ENCODE measurements at regions not wholly inside any gene's neighbourhood (a gene's known extent, or its start where the extent isn't known, plus 50 kb on each side); places are given as distances from the start of the nearest gene placed in this dataset.

GRCh38 chr15:53830707-53831386, 71.4 kb upstream of the WDR72 start:
- H3K9me3 ChIP-seq (ENCODE audit: control insufficient read depth, low read length): no peaks in the 10 kb centered on the region
- no peaks in the 10 kb centered on the region for H3K27me3 ChIP-seq (ENCODE audit: control insufficient read depth in 1 of 2, insufficient read depth in 1 of 2, low read length in 2 of 2)
- no peak overlapping the region for H4K8ac ChIP-seq (ENCODE audit: low read length)
- no peak overlapping the region for H2BK12ac ChIP-seq (ENCODE audit: low read length in 2 of 2)
- H3K4me3 ChIP-seq (ENCODE audit: insufficient read depth in 1 of 2, low read depth in 1 of 2, low read length in 2 of 2): no peak overlapping the region
- WGBS: 78% methylated on average over 15 of the region's 17 CpGs
- DNase-seq: no peak
- H2AK5ac ChIP-seq (ENCODE audit: low read length, severe bottlenecking): no peak overlapping the region
- H3K4ac ChIP-seq (ENCODE audit: low read depth in 1 of 2, low read length in 2 of 2): no peak overlapping the region
- H2BK15ac ChIP-seq (ENCODE audit: low read depth, poor library complexity, severe bottlenecking): no peak overlapping the region
- no peak overlapping the region for H4K91ac ChIP-seq (ENCODE audit: low read length)
- no peak overlapping the region for H3K18ac ChIP-seq (ENCODE audit: low read depth in 1 of 2, low read length in 2 of 2)
- H3K79me1 ChIP-seq (replicated peaks; ENCODE audit: low read length, poor library complexity, severe bottlenecking): no peaks in the 10 kb centered on the region
- H3K9ac ChIP-seq (ENCODE audit: low read length): no peak overlapping the region
- peak overlapping the region; percentile 60 for H2BK5ac ChIP-seq (ENCODE audit: low read depth, low read length, poor library complexity, severe bottlenecking)
- no peaks in the 10 kb centered on the region for H3K36me3 ChIP-seq (ENCODE audit: control insufficient read depth in 1 of 2, insufficient read depth in 2 of 2, low read depth in 1 of 2, low read length in 2 of 2)
- no peak overlapping the region for H2BK120ac ChIP-seq (ENCODE audit: low read depth, low read length)
- no peak overlapping the region for H3K23ac ChIP-seq (ENCODE audit: low read length in 2 of 2)
- no peak overlapping the region for H2AFZ ChIP-seq (ENCODE audit: low read depth, low read length)
- H3K27ac ChIP-seq (ENCODE audit: low read length, poor library complexity, severe bottlenecking): peak overlapping the region; percentile 90
- H3K4me1 ChIP-seq (ENCODE audit: control insufficient read depth, insufficient read depth, low read depth, low read length): peaks cover 1% of the 10 kb centered on the region
- H3K4me2 ChIP-seq (ENCODE audit: low read length, poor library complexity, severe bottlenecking): peak overlapping the region; percentile 30
- H3K14ac ChIP-seq (ENCODE audit: low read length in 2 of 2): no peak overlapping the region

GRCh38 chr15:53829923-53830459, 70.5 kb upstream of the WDR72 start:
- no peak overlapping the region for H3K4me3 ChIP-seq (ENCODE audit: insufficient read depth in 1 of 2, low read depth in 1 of 2, low read length in 2 of 2)

GRCh38 chr15:53829471-53829870, 70.0 kb upstream of the WDR72 start:
- H3K18ac ChIP-seq (ENCODE audit: low read depth in 1 of 2, low read length in 2 of 2): no peak overlapping the region
- no peak overlapping the region for H3K27ac ChIP-seq (ENCODE audit: low read length, poor library complexity, severe bottlenecking)
- no peak overlapping the region for H4K8ac ChIP-seq (ENCODE audit: low read length)
- H4K91ac ChIP-seq (ENCODE audit: low read length): no peak overlapping the region
- no peaks in the 10 kb centered on the region for H3K27me3 ChIP-seq (ENCODE audit: control insufficient read depth in 1 of 2, insufficient read depth in 1 of 2, low read length in 2 of 2)
- H2BK12ac ChIP-seq (ENCODE audit: low read length in 2 of 2): no peak overlapping the region
- H3K36me3 ChIP-seq (ENCODE audit: control insufficient read depth in 1 of 2, insufficient read depth in 2 of 2, low read depth in 1 of 2, low read length in 2 of 2): no peaks in the 10 kb centered on the region
- no peaks in the 10 kb centered on the region for H3K79me1 ChIP-seq (replicated peaks; ENCODE audit: low read length, poor library complexity, severe bottlenecking)
- H3K4ac ChIP-seq (ENCODE audit: low read depth in 1 of 2, low read length in 2 of 2): no peak overlapping the region
- no peak overlapping the region for H3K4me3 ChIP-seq (ENCODE audit: insufficient read depth in 1 of 2, low read depth in 1 of 2, low read length in 2 of 2)
- H3K14ac ChIP-seq (ENCODE audit: low read length in 2 of 2): no peak overlapping the region
- H2BK5ac ChIP-seq (ENCODE audit: low read depth, low read length, poor library complexity, severe bottlenecking): no peak overlapping the region
- H3K9me3 ChIP-seq (ENCODE audit: control insufficient read depth, low read length): peaks cover 6% of the 10 kb centered on the region
- no peaks in the 10 kb centered on the region for H3K4me1 ChIP-seq (ENCODE audit: control insufficient read depth, insufficient read depth, low read depth, low read length)
- no peak overlapping the region for H2AFZ ChIP-seq (ENCODE audit: low read depth, low read length)
- H3K9ac ChIP-seq (ENCODE audit: low read length): no peak overlapping the region
- H3K4me2 ChIP-seq (ENCODE audit: low read length, poor library complexity, severe bottlenecking): no peak overlapping the region
- peak overlapping the region; percentile 40 for H2AK5ac ChIP-seq (ENCODE audit: low read length, severe bottlenecking)
- no peak overlapping the region for H3K23ac ChIP-seq (ENCODE audit: low read length in 2 of 2)
- H2BK15ac ChIP-seq (ENCODE audit: low read depth, poor library complexity, severe bottlenecking): no peak overlapping the region
- no peak for DNase-seq
- WGBS: 77% methylated on average over 3 of the region's 3 CpGs
- no peak overlapping the region for H2BK120ac ChIP-seq (ENCODE audit: low read depth, low read length)

More at GRCh38 chr15:53829923-53830459, 70.5 kb upstream of the WDR72 start:
- Histone ChIP-seq H2BK12ac (ENCODE audit: low read length in 2 of 2) (no peak overlapping the region), H3K23ac (ENCODE audit: low read length in 2 of 2) (no peak overlapping the region), H3K27me3 (ENCODE audit: control insufficient read depth in 1 of 2, insufficient read depth in 1 of 2, low read length in 2 of 2) (no peaks in the 10 kb centered on the region), H3K4me1 (ENCODE audit: control insufficient read depth, insufficient read depth, low read depth, low read length) (peaks cover under 1% of the 10 kb centered on the region), H4K91ac (ENCODE audit: low read length) (no peak overlapping the region), H2AK5ac (ENCODE audit: low read length, severe bottlenecking) (no peak overlapping the region), H3K4ac (ENCODE audit: low read depth in 1 of 2, low read length in 2 of 2) (no peak overlapping the region), H3K9me3 (ENCODE audit: control insufficient read depth, low read length) (peaks cover 4% of the 10 kb centered on the region), H3K4me2 (ENCODE audit: low read length, poor library complexity, severe bottlenecking) (no peak overlapping the region), H3K14ac (ENCODE audit: low read length in 2 of 2) (no peak overlapping the region), H3K36me3 (ENCODE audit: control insufficient read depth in 1 of 2, insufficient read depth in 2 of 2, low read depth in 1 of 2, low read length in 2 of 2) (no peaks in the 10 kb centered on the region), H4K8ac (ENCODE audit: low read length) (no peak overlapping the region), H2BK15ac (ENCODE audit: low read depth, poor library complexity, severe bottlenecking) (no peak overlapping the region), H3K9ac (ENCODE audit: low read length) (no peak overlapping the region), H2BK5ac (ENCODE audit: low read depth, low read length, poor library complexity, severe bottlenecking) (no peak overlapping the region), H2AFZ (ENCODE audit: low read depth, low read length) (no peak overlapping the region), H2BK120ac (ENCODE audit: low read depth, low read length) (no peak overlapping the region), H3K79me1 (replicated peaks; ENCODE audit: low read length, poor library complexity, severe bottlenecking) (no peaks in the 10 kb centered on the region), H3K18ac (ENCODE audit: low read depth in 1 of 2, low read length in 2 of 2) (no peak overlapping the region), H3K27ac (ENCODE audit: low read length, poor library complexity, severe bottlenecking) (peak overlapping the region; percentile 90)
- 59% methylated on average over 2 of the region's 2 CpGs for WGBS
- DNase-seq: no peak

GRCh38 chr15:53827355-53827754, 67.9 kb upstream of the WDR72 start:
- H3K4ac ChIP-seq (ENCODE audit: low read depth in 1 of 2, low read length in 2 of 2): no peak overlapping the region
- H3K18ac ChIP-seq (ENCODE audit: low read depth in 1 of 2, low read length in 2 of 2): no peak overlapping the region
- no peak overlapping the region for H3K27ac ChIP-seq (ENCODE audit: low read length, poor library complexity, severe bottlenecking)
- peaks cover 11% of the 10 kb centered on the region for H3K9me3 ChIP-seq (ENCODE audit: control insufficient read depth, low read length)
- H3K9ac ChIP-seq (ENCODE audit: low read length): no peak overlapping the region
- no peak overlapping the region for H2AFZ ChIP-seq (ENCODE audit: low read depth, low read length)
- no peak overlapping the region for H2AK5ac ChIP-seq (ENCODE audit: low read length, severe bottlenecking)
- H3K4me2 ChIP-seq (ENCODE audit: low read length, poor library complexity, severe bottlenecking): no peak overlapping the region
- no peaks in the 10 kb centered on the region for H3K79me1 ChIP-seq (replicated peaks; ENCODE audit: low read length, poor library complexity, severe bottlenecking)
- no peak overlapping the region for H2BK5ac ChIP-seq (ENCODE audit: low read depth, low read length, poor library complexity, severe bottlenecking)
- H3K4me1 ChIP-seq (ENCODE audit: control insufficient read depth, insufficient read depth, low read depth, low read length): no peaks in the 10 kb centered on the region
- H3K36me3 ChIP-seq (ENCODE audit: control insufficient read depth in 1 of 2, insufficient read depth in 2 of 2, low read depth in 1 of 2, low read length in 2 of 2): no peaks in the 10 kb centered on the region
- no peaks in the 10 kb centered on the region for H3K27me3 ChIP-seq (ENCODE audit: control insufficient read depth in 1 of 2, insufficient read depth in 1 of 2, low read length in 2 of 2)
- no peak overlapping the region for H3K4me3 ChIP-seq (ENCODE audit: insufficient read depth in 1 of 2, low read depth in 1 of 2, low read length in 2 of 2)
- no peak overlapping the region for H2BK15ac ChIP-seq (ENCODE audit: low read depth, poor library complexity, severe bottlenecking)
- no peak for DNase-seq
- H4K91ac ChIP-seq (ENCODE audit: low read length): no peak overlapping the region
- 96% methylated on average over 4 of the region's 4 CpGs for WGBS
- no peak overlapping the region for H3K23ac ChIP-seq (ENCODE audit: low read length in 2 of 2)
- H4K8ac ChIP-seq (ENCODE audit: low read length): no peak overlapping the region
- no peak overlapping the region for H2BK120ac ChIP-seq (ENCODE audit: low read depth, low read length)
- no peak overlapping the region for H3K14ac ChIP-seq (ENCODE audit: low read length in 2 of 2)
- H2BK12ac ChIP-seq (ENCODE audit: low read length in 2 of 2): no peak overlapping the region

Data from mesenchymal stem cell (in vitro differentiated cells and primary cell).